ENCODE measurements at regions not wholly inside any gene's neighbourhood (a gene's known extent, or its start where the extent isn't known, plus 50 kb on each side); places are given as distances from the start of the nearest gene placed in this dataset.

- Histone ChIP-seq H3K27me3 (ENCODE audit: insufficient read depth, low read length) (no peaks in the 10 kb centered on the region), H3K9ac (ENCODE audit: low read depth, low read length) (no peak overlapping the region), H3K9me3 (ENCODE audit: insufficient read depth, low read depth, low read length) (no peaks in the 10 kb centered on the region), H3K4me3 (ENCODE audit: low read length) (no peak overlapping the region), H3K27ac (ENCODE audit: low read depth, low read length) (no peak overlapping the region), H3K4me1 (ENCODE audit: insufficient read depth, low read length) (no peaks in the 10 kb centered on the region), H3K36me3 (ENCODE audit: insufficient read depth, low read length) (no peaks in the 10 kb centered on the region)
- WGBS, result 95% methylated on average over 3 of the region's 3 CpGs
Measured at GRCh38 chr6:82419132-82419581, 55.5 kb downstream of the TPBG start.

- no peaks in the 10 kb centered on the region for H3K9me3 ChIP-seq (ENCODE audit: insufficient read depth, low read depth, low read length)
- H3K9ac ChIP-seq (ENCODE audit: low read depth, low read length), result no peak overlapping the region
- H3K36me3 ChIP-seq (ENCODE audit: insufficient read depth, low read length), result no peaks in the 10 kb centered on the region
- H3K4me1 ChIP-seq (ENCODE audit: insufficient read depth, low read length), result peaks cover 6% of the 10 kb centered on the region
- no peaks in the 10 kb centered on the region for H3K27me3 ChIP-seq (ENCODE audit: insufficient read depth, low read length)
- H3K4me3 ChIP-seq (ENCODE audit: low read length), result no peak overlapping the region
- no peak overlapping the region for H3K27ac ChIP-seq (ENCODE audit: low read depth, low read length)
- WGBS, result 95% methylated on average over 1 of the region's 1 CpG
Measured at GRCh38 chr6:82419859-82420258, 56.2 kb downstream of the TPBG start.

- no peak overlapping the region for H3K9ac ChIP-seq (ENCODE audit: low read depth, low read length)
- H3K4me1 ChIP-seq (ENCODE audit: insufficient read depth, low read length), result no peaks in the 10 kb centered on the region
- no peaks in the 10 kb centered on the region for H3K36me3 ChIP-seq (ENCODE audit: insufficient read depth, low read length)
- H3K27me3 ChIP-seq (ENCODE audit: insufficient read depth, low read length), result no peaks in the 10 kb centered on the region
- no peak overlapping the region for H3K27ac ChIP-seq (ENCODE audit: low read depth, low read length)
- H3K4me3 ChIP-seq (ENCODE audit: low read length), result no peak overlapping the region
- no peaks in the 10 kb centered on the region for H3K9me3 ChIP-seq (ENCODE audit: insufficient read depth, low read depth, low read length)
Measured at GRCh38 chr6:82430611-82431010, 67.0 kb downstream of the TPBG start.

GRCh38 chr6:82436740-82437139 lies 73.1 kb downstream of the TPBG start:
- Histone ChIP-seq H3K36me3 (ENCODE audit: insufficient read depth, low read length) (no peaks in the 10 kb centered on the region), H3K4me3 (ENCODE audit: low read length) (no peak overlapping the region), H3K27me3 (ENCODE audit: insufficient read depth, low read length) (no peaks in the 10 kb centered on the region), H3K4me1 (ENCODE audit: insufficient read depth, low read length) (no peaks in the 10 kb centered on the region; the same call in 1 of the 2 replicates), H3K27ac (ENCODE audit: low read depth, low read length) (no peak overlapping the region), H3K9ac (ENCODE audit: low read depth, low read length) (no peak overlapping the region), H3K9me3 (ENCODE audit: insufficient read depth, low read depth, low read length) (no peaks in the 10 kb centered on the region)
- WGBS, result no CpG with 5 or more reads among the region's 2 CpGs

GRCh38 chr6:82437701-82438100 lies 74.1 kb downstream of the TPBG start:
- Histone ChIP-seq H3K9me3 (ENCODE audit: insufficient read depth, low read depth, low read length) (no peaks in the 10 kb centered on the region), H3K36me3 (ENCODE audit: insufficient read depth, low read length) (no peaks in the 10 kb centered on the region), H3K27me3 (ENCODE audit: insufficient read depth, low read length) (no peaks in the 10 kb centered on the region), H3K4me3 (ENCODE audit: low read length) (no peak overlapping the region), H3K27ac (ENCODE audit: low read depth, low read length) (no peak overlapping the region), H3K9ac (ENCODE audit: low read depth, low read length) (no peak overlapping the region), H3K4me1 (ENCODE audit: insufficient read depth, low read length) (no peaks in the 10 kb centered on the region; the same call in 1 of the 2 replicates)

- H3K4me3 ChIP-seq (ENCODE audit: low read length), result no peak overlapping the region
Measured at GRCh38 chr6:82441047-82441855, 77.6 kb downstream of the TPBG start.

GRCh38 chr6:82442061-82442719 lies 78.6 kb downstream of the TPBG start:
- Histone ChIP-seq H3K36me3 (ENCODE audit: insufficient read depth, low read length) (no peaks in the 10 kb centered on the region), H3K4me3 (ENCODE audit: low read length) (no peak overlapping the region), H3K9ac (ENCODE audit: low read depth, low read length) (no peak overlapping the region), H3K9me3 (ENCODE audit: insufficient read depth, low read depth, low read length) (no peaks in the 10 kb centered on the region), H3K27ac (ENCODE audit: low read depth, low read length) (no peak overlapping the region), H3K27me3 (ENCODE audit: insufficient read depth, low read length) (no peaks in the 10 kb centered on the region), H3K4me1 (ENCODE audit: insufficient read depth, low read length) (peaks cover 3% of the 10 kb centered on the region; the same call in 1 of the 2 replicates)
- 91% methylated on average over 5 of the region's 7 CpGs for WGBS

More at GRCh38 chr6:82441047-82441855, 77.6 kb downstream of the TPBG start:
- Histone ChIP-seq H3K9ac (ENCODE audit: low read depth, low read length) (no peak overlapping the region), H3K9me3 (ENCODE audit: insufficient read depth, low read depth, low read length) (no peaks in the 10 kb centered on the region), H3K4me1 (ENCODE audit: insufficient read depth, low read length) (peaks cover 3% of the 10 kb centered on the region; the same call in 1 of the 2 replicates), H3K27me3 (ENCODE audit: insufficient read depth, low read length) (no peaks in the 10 kb centered on the region), H3K36me3 (ENCODE audit: insufficient read depth, low read length) (no peaks in the 10 kb centered on the region), H3K27ac (ENCODE audit: low read depth, low read length) (no peak overlapping the region)
- 100% methylated on average over 2 of the region's 3 CpGs for WGBS

- Histone ChIP-seq H3K9me3 (ENCODE audit: insufficient read depth, low read depth, low read length) (no peaks in the 10 kb centered on the region), H3K4me3 (ENCODE audit: low read length) (no peak overlapping the region), H3K27ac (ENCODE audit: low read depth, low read length) (no peak overlapping the region), H3K9ac (ENCODE audit: low read depth, low read length) (no peak overlapping the region), H3K27me3 (ENCODE audit: insufficient read depth, low read length) (no peaks in the 10 kb centered on the region), H3K4me1 (ENCODE audit: insufficient read depth, low read length) (no peaks in the 10 kb centered on the region), H3K36me3 (ENCODE audit: insufficient read depth, low read length) (no peaks in the 10 kb centered on the region)
Measured at GRCh38 chr6:82458147-82458546, 94.5 kb downstream of the TPBG start.

GRCh38 chr6:82458705-82459104 lies 95.1 kb downstream of the TPBG start:
- Histone ChIP-seq H3K9me3 (ENCODE audit: insufficient read depth, low read depth, low read length) (no peaks in the 10 kb centered on the region), H3K4me1 (ENCODE audit: insufficient read depth, low read length) (no peaks in the 10 kb centered on the region), H3K27ac (ENCODE audit: low read depth, low read length) (no peak overlapping the region), H3K9ac (ENCODE audit: low read depth, low read length) (no peak overlapping the region), H3K27me3 (ENCODE audit: insufficient read depth, low read length) (no peaks in the 10 kb centered on the region), H3K36me3 (ENCODE audit: insufficient read depth, low read length) (no peaks in the 10 kb centered on the region), H3K4me3 (ENCODE audit: low read length) (no peak overlapping the region)
- 96% methylated on average over 2 of the region's 2 CpGs for WGBS

GRCh38 chr6:82461536-82461935 lies 97.9 kb downstream of the TPBG start:
- Histone ChIP-seq H3K27me3 (ENCODE audit: insufficient read depth, low read length) (no peaks in the 10 kb centered on the region), H3K27ac (ENCODE audit: low read depth, low read length) (no peak overlapping the region), H3K4me1 (ENCODE audit: insufficient read depth, low read length) (no peaks in the 10 kb centered on the region), H3K9ac (ENCODE audit: low read depth, low read length) (no peak overlapping the region), H3K4me3 (ENCODE audit: low read length) (no peak overlapping the region), H3K9me3 (ENCODE audit: insufficient read depth, low read depth, low read length) (peaks cover 9% of the 10 kb centered on the region), H3K36me3 (ENCODE audit: insufficient read depth, low read length) (no peaks in the 10 kb centered on the region; the same call in 1 of the 2 replicates)
- WGBS, result 97% methylated on average over 1 of the region's 1 CpG

GRCh38 chr6:82467338-82467737 lies 103.7 kb downstream of the TPBG start:
- Histone ChIP-seq H3K9ac (ENCODE audit: low read depth, low read length) (no peak overlapping the region), H3K36me3 (ENCODE audit: insufficient read depth, low read length) (peaks cover 2% of the 10 kb centered on the region; the same call in 1 of the 2 replicates), H3K9me3 (ENCODE audit: insufficient read depth, low read depth, low read length) (peaks cover 45% of the 10 kb centered on the region), H3K27ac (ENCODE audit: low read depth, low read length) (no peak overlapping the region), H3K27me3 (ENCODE audit: insufficient read depth, low read length) (no peaks in the 10 kb centered on the region), H3K4me1 (ENCODE audit: insufficient read depth, low read length) (no peaks in the 10 kb centered on the region), H3K4me3 (ENCODE audit: low read length) (no peak overlapping the region)
